HepG2 (cell line): ENCODE measurements at regions not wholly inside any gene's neighbourhood (a gene's known extent, or its start where the extent isn't known, plus 50 kb on each side); places are given as distances from the start of the nearest gene placed in this dataset.

Source experiments
- ARNT ChIP-seq: fragments of 450-650 bp; IDR thresholded peaks from 2 replicates; pipeline ENCODE4 v1.6.1; 2017
- CSRNP2 ChIP-seq: sonication (generic); formaldehyde crosslinking; conservative IDR thresholded peaks from 2 replicates; pipeline ENCODE4 v1.8.0; 2022; ENCODE audit warnings: low read depth, missing genetic modification reagents
- ERF ChIP-seq: IDR thresholded peaks from 2 replicates; pipeline ENCODE4 v1.6.1; 2018; ENCODE audit warnings: missing biosample characterization, missing genetic modification reagents
- FUBP1 ChIP-seq: sonication (generic); formaldehyde crosslinking; IDR thresholded peaks from 2 replicates; pipeline ENCODE4 v1.5.1; 2020; ENCODE audit warnings: missing genetic modification reagents, mild to moderate bottlenecking, borderline replicate concordance
- HBP1 ChIP-seq: IDR thresholded peaks from 2 replicates; pipeline ENCODE4 v1.6.1; 2016; ENCODE audit warnings: low read depth, control low read depth
- HMG20A ChIP-seq: IDR thresholded peaks from 2 replicates; pipeline ENCODE4 v1.6.1; 2016; ENCODE audit warnings: borderline replicate concordance
- HNRNPL ChIP-seq: fragments of 200-400 bp; formaldehyde crosslinking; IDR thresholded peaks from 2 replicates; pipeline ENCODE4 v1.6.1; 2017; ENCODE audit warnings: mild to moderate bottlenecking, low read depth, low read length
- RFXANK ChIP-seq: IDR thresholded peaks from 2 replicates; pipeline ENCODE4 v1.6.1; 2016
- SIX1 ChIP-seq: sonication (generic); formaldehyde crosslinking; IDR thresholded peaks from 2 replicates; pipeline ENCODE4 v1.4.0; 2020; ENCODE audit warnings: missing genetic modification reagents, borderline replicate concordance
- SOX5 ChIP-seq: IDR thresholded peaks from 2 replicates; pipeline ENCODE4 v1.6.1; 2016; ENCODE audit warnings: borderline replicate concordance
- STAG1 ChIP-seq: sonication (generic); formaldehyde crosslinking; IDR thresholded peaks from 2 replicates; pipeline ENCODE4 v1.4.0; 2020; ENCODE audit warnings: missing genetic modification reagents
- TRIM22 ChIP-seq: fragments of 450-650 bp; IDR thresholded peaks from 2 replicates; pipeline ENCODE4 v1.6.1; 2017
- ZNF160 ChIP-seq: sonication (generic); formaldehyde crosslinking; IDR thresholded peaks from 2 replicates; pipeline ENCODE4 v1.8.0; 2022; ENCODE audit warnings: mild to moderate bottlenecking, inconsistent platforms, missing genetic modification reagents
- ZNF337 ChIP-seq: sonication (generic); formaldehyde crosslinking; IDR thresholded peaks from 2 replicates; pipeline ENCODE4 v1.5.1; 2020; ENCODE audit warnings: missing genetic modification reagents, low read depth, mild to moderate bottlenecking, borderline replicate concordance
- ZNF407 ChIP-seq: sonication (generic); formaldehyde crosslinking; IDR thresholded peaks from one replicate; pipeline ENCODE4 v1.5.1; 2020; ENCODE audit warnings: mild to moderate bottlenecking, missing genetic modification reagents; ENCODE audit errors: not compliant biosample characterization
- ZNF530 ChIP-seq: sonication (generic); formaldehyde crosslinking; IDR thresholded peaks from 2 replicates; pipeline ENCODE4 v1.5.0; 2020; ENCODE audit warnings: low read depth, mild to moderate bottlenecking, missing genetic modification reagents

GRCh38 chr7:32427769-32428291 is 62.4 kb downstream of the LSM5 start (continued):
- TF ChIP-seq ZNF407 = no peak
- peak; percentile 72; the same call in 1 of the 2 replicates for TF ChIP-seq ZNF337 (CRISPR knock-in tag)
- TF ChIP-seq SOX5 (CRISPR knock-in tag) = peak; percentile 54; the same call in 1 of the 2 replicates
- no peak for TF ChIP-seq STAG1 (CRISPR knock-in tag)
- TF ChIP-seq ZNF160 (CRISPR knock-in tag) = peak; percentile 86
- TF ChIP-seq ZNF530 (CRISPR knock-in tag) = peak; percentile 43; the same call in 1 of the 2 replicates
- TF ChIP-seq ARNT = no peak
- TF ChIP-seq HMG20A = no peak
- no peak for TF ChIP-seq FUBP1 (CRISPR knock-in tag)
- peak; percentile 60; the same call in 1 of the 2 replicates for TF ChIP-seq RFXANK
- TF ChIP-seq ERF = peak; percentile 95
- TF ChIP-seq HNRNPL = no peak
- TF ChIP-seq SIX1 = 0 out of 2 replicates have a peak, but pooled peaks have one; percentile 36
- peak; percentile 94 for TF ChIP-seq HBP1 (CRISPR knock-in tag)
- peak; percentile 84; the same call in 1 of the 2 replicates for TF ChIP-seq CSRNP2
- no peak for TF ChIP-seq TRIM22
